Gastroesophageal sphincter (tissue), 4 donors: ENCODE measurements at regions not wholly inside any gene's neighbourhood (a gene's known extent, or its start where the extent isn't known, plus 50 kb on each side); places are given as distances from the start of the nearest gene placed in this dataset.

Experiments used
- ATAC-seq: fragments of 150-250 bp; one replicate; pipeline ENCODE4 v1.9.1; 2016; ENCODE audit warnings: mild to moderate bottlenecking, moderate library complexity
- H3K27ac ChIP-seq, 4 donors: fragments of 200-600 bp; sonication (generic) in 3 of 4; 1 replicate in 3 of 4; 2 replicates in 1 of 4; pipeline ENCODE4 v1.5.1; 2016 to 2019
- H3K27me3 ChIP-seq: fragments of 200-600 bp; sonication (generic); one replicate; pipeline ENCODE4 v1.5.1; 2019
- H3K36me3 ChIP-seq, 2 donors: fragments of 200-600 bp; sonication (generic); one replicate each; pipeline ENCODE4 v1.5.1; 2019; ENCODE audit warnings: control low read depth in 1 of 2
- H3K4me1 ChIP-seq, 3 donors: fragments of 200-600 bp; sonication (generic); 1 replicate in 2 of 3; 2 replicates in 1 of 3; pipeline ENCODE4 v1.5.1; 2016 to 2019; ENCODE audit warnings: control low read depth in 2 of 3
- H3K4me3 ChIP-seq, 2 donors: fragments of 200-600 bp; sonication (generic); one replicate each; pipeline ENCODE4 v1.5.1; 2019; ENCODE audit warnings: mild to moderate bottlenecking in 1 of 2, moderate library complexity in 1 of 2
- H3K9me3 ChIP-seq, 3 donors: fragments of 200-600 bp; sonication (generic); one replicate each; pipeline ENCODE4 v1.5.1; 2017 to 2019; ENCODE audit warnings: control low read depth in 2 of 3
- CTCF ChIP-seq, 4 experiments: fragments of 200-600 bp in 2 of 4; fragments of 450-650 bp in 2 of 4; sonication (generic) in 1 of 4; IDR thresholded peaks; one replicate each; pipeline ENCODE4 v1.5.1; 2017 to 2019; ENCODE audit warnings: antibody characterized with exemption in 4 of 4, mild to moderate bottlenecking in 2 of 4, moderate library complexity in 2 of 4
- EP300 ChIP-seq: sonication (generic); formaldehyde crosslinking; IDR thresholded peaks from one replicate; pipeline ENCODE4 v1.6.1; 2017; ENCODE audit warnings: antibody characterized with exemption, mild to moderate bottlenecking
- POLR2A ChIP-seq, 2 donors: fragments of 450-650 bp; IDR thresholded peaks; one replicate each; pipeline ENCODE4 v1.6.1; 2017; ENCODE audit warnings: antibody characterized with exemption in 2 of 2, mild to moderate bottlenecking in 2 of 2, moderate library complexity in 1 of 2
- POLR2AphosphoS5 ChIP-seq: sonication (generic); formaldehyde crosslinking; IDR thresholded peaks from one replicate; pipeline ENCODE4 v1.6.1; 2017; ENCODE audit warnings: antibody characterized with exemption
- WGBS, 2 donors: methylation state at CpG; one replicate each; pipeline ENCODE4 v1.1.5; 2018; ENCODE audit warnings: low coverage in 1 of 2; 5-methylcytosine and 5-hydroxymethylcytosine counted together

DNA sequence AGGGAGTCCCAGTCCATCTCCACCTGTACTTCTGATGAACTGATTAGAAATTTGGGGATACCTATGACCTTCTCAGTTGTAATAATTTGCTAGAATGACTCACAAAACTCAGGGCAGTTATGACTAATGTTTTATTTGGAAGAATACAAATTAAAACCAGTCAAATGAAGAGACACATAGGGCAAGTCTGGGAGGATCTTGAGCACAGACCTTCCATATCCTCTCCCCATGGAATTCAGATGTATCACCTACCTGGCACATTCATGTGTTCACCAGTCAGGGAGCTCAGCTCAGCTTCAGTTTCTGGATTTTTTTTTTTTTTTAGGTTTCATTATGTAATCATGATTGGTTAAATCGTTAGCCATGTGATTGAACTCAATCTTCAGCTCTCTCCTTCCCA lies 247.7 kb downstream of the VGLL3 start:
- TF ChIP-seq POLR2A (IDR thresholded peaks at IDR 0.05) (no peak), CTCF (IDR thresholded peaks at IDR 0.05) (no peak), EP300 (no peak)
- Histone ChIP-seq H3K27ac (no peak overlapping the region), H3K4me1 (no peaks in the 10 kb centered on the region), H3K4me3 (no peak overlapping the region), H3K27me3 (no peaks in the 10 kb centered on the region), H3K36me3 (no peaks in the 10 kb centered on the region), H3K9me3 (no peaks in the 10 kb centered on the region)
- 69% methylated on average over 1 of the region's 1 CpG; no CpG with 5 or more reads in 1 of the 2 donors for WGBS, 2 donors
- no peak for ATAC-seq

GRCh38 chr3:86740751-86741150 lies 250.2 kb downstream of the VGLL3 start:
- Histone ChIP-seq H3K27ac (no peak overlapping the region), H3K36me3 (no peaks in the 10 kb centered on the region), H3K4me3 (no peak overlapping the region), H3K27me3 (no peaks in the 10 kb centered on the region), H3K9me3 (no peaks in the 10 kb centered on the region), H3K4me1 (no peaks in the 10 kb centered on the region)
- ATAC-seq = no peak
- TF ChIP-seq EP300 (no peak), POLR2AphosphoS5 (no peak), POLR2A (IDR thresholded peaks at IDR 0.05) (no peak), CTCF (IDR thresholded peaks at IDR 0.05) (no peak)
- 77 to 81% methylated on average over 3 of the region's 3 CpGs for WGBS, 2 donors

GRCh38 chr3:86739244-86739643 lies 251.7 kb downstream of the VGLL3 start:
- 72 to 78% methylated on average over 3 of the region's 3 CpGs for WGBS, 2 donors
- Histone ChIP-seq H3K4me1 (no peaks in the 10 kb centered on the region), H3K36me3 (no peaks in the 10 kb centered on the region), H3K27ac (no peak overlapping the region), H3K27me3 (no peaks in the 10 kb centered on the region), H3K4me3 (no peak overlapping the region), H3K9me3 (no peaks in the 10 kb centered on the region)
- TF ChIP-seq EP300 = no peak
- no peak for TF ChIP-seq CTCF (IDR thresholded peaks at IDR 0.05)
- no peak for TF ChIP-seq POLR2A (IDR thresholded peaks at IDR 0.05)
- no peak for TF ChIP-seq POLR2AphosphoS5
- ATAC-seq = no peak

DNA sequence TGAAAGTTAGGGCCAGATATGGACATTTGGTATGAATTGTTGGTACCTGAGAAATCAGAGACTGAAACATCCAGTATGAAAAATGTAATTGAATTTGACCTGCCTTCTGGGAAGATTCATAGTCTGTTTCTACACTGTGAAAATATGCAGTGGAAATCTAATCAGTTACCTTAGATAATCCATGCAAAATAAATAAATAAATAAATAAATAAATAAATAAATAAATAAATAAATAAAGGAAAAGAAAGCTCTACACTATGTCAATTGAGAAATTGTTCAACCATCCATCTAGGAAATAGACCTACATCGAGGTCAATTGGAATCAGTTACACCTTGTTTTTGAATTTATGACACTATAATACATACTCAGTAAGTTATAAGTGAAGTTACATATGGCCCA lies 252.3 kb downstream of the VGLL3 start:
- H3K36me3 ChIP-seq = no peaks in the 10 kb centered on the region
- no peak for TF ChIP-seq POLR2A (IDR thresholded peaks at IDR 0.05)
- no peak for TF ChIP-seq POLR2AphosphoS5
- TF ChIP-seq EP300 = no peak
- H3K9me3 ChIP-seq = no peaks in the 10 kb centered on the region
- H3K27ac ChIP-seq = no peak overlapping the region
- no peak for ATAC-seq
- H3K4me3 ChIP-seq = no peak overlapping the region
- 92 to 95% methylated on average over 1 of the region's 1 CpG for WGBS, 2 donors
- no peaks in the 10 kb centered on the region for H3K4me1 ChIP-seq
- H3K27me3 ChIP-seq = no peaks in the 10 kb centered on the region

GRCh38 chr3:86737517-86737916 lies 253.4 kb downstream of the VGLL3 start:
- Histone ChIP-seq H3K27ac (no peak overlapping the region), H3K27me3 (no peaks in the 10 kb centered on the region), H3K36me3 (no peaks in the 10 kb centered on the region), H3K9me3 (no peaks in the 10 kb centered on the region), H3K4me1 (no peaks in the 10 kb centered on the region), H3K4me3 (no peak overlapping the region)
- TF ChIP-seq POLR2AphosphoS5 (no peak), EP300 (no peak), POLR2A (IDR thresholded peaks at IDR 0.05) (no peak), CTCF (IDR thresholded peaks at IDR 0.05) (no peak)
- whole genome bisulfite sequencing, 2 donors = 76 to 96% methylated on average over 6 of the region's 6 CpGs
- no peak for ATAC-seq
